HepG2 (cell line): ENCODE measurements at regions not wholly inside any gene's neighbourhood (a gene's known extent, or its start where the extent isn't known, plus 50 kb on each side); places are given as distances from the start of the nearest gene placed in this dataset.

ENCODE experiments used
- ATAC-seq: fragments of 200-7000 bp; cut with Tn5 transposase; 3 replicates; pipeline ENCODE4 v1.9.1; 2020; ENCODE audit warnings: mild to moderate bottlenecking, moderate library complexity
- BruUV-seq: library from RNA; stranded (reverse); fragments of 400-500 nt; replicated peaks from 2 replicates; lab custom pipeline; 2021; lab: Mats Ljungman, UMichigan
- CTCF ChIA-PET: fragments of 300-600 bp; formaldehyde crosslinking; extraction: SDS; loops from one replicate; lab custom pipeline; 2021; ENCODE audit warnings: low total read pairs, inconsistent platforms, low intra/inter-chr PET ratio; lab: Yijun Ruan, JAX
- POLR2A ChIA-PET: fragments of 350-600 bp; sonication (Branson Sonifier 250); formaldehyde crosslinking; loops from one replicate; lab custom pipeline; 2020; ENCODE audit warnings: antibody characterized with exemption, inconsistent platforms; lab: Yijun Ruan, JAX
- DNase-seq: peaks from one replicate; pipeline ENCODE4 v3.0.0-alpha.2; 2015; ENCODE audit warnings: low spot score
- FAIRE-seq: peaks from 3 replicates; lab custom pipeline; 2011; peaks lifted over from hg19 to GRCh38; lab: Jason Lieb, UNC
- H2AFZ ChIP-seq: one replicate; pipeline ENCODE4 v1.6.1; 2011; ENCODE audit warnings: low read length, inconsistent platforms
- H3K27ac ChIP-seq: fragments of 300-600 bp; 3 replicates; pipeline ENCODE4 v1.8.0; 2011; ENCODE audit warnings: mixed run types, mild to moderate bottlenecking, mixed read lengths, low read length, inconsistent platforms; ENCODE audit not compliant: insufficient read depth; ENCODE audit errors: extremely low read length
- H3K27me3 ChIP-seq, 2 experiments: fragments of 200-600 bp in 1 of 2; 2 replicates in 1 of 2; 3 replicates in 1 of 2; pipeline versions ENCODE4 v1.6.0 to v1.8.0; 2011; ENCODE audit warnings: low read length in 2 of 2, mild to moderate bottlenecking in 2 of 2, moderate library complexity in 2 of 2, inconsistent platforms in 1 of 2; ENCODE audit not compliant: insufficient read depth in 2 of 2, control insufficient read depth in 1 of 2
- H3K36me3 ChIP-seq, 2 experiments: fragments of 200-600 bp in 1 of 2; replicated peaks in 1 of 2; 2 replicates in 1 of 2; 3 replicates in 1 of 2; pipeline versions ENCODE4 v1.5.1 to v1.8.0; 2011; ENCODE audit warnings: low read length in 2 of 2, inconsistent platforms in 1 of 2; ENCODE audit not compliant: insufficient read depth in 2 of 2, control insufficient read depth in 1 of 2
- H3K4me1 ChIP-seq: 2 replicates; pipeline ENCODE4 v1.5.1; 2012; ENCODE audit warnings: low read length, inconsistent platforms; ENCODE audit not compliant: insufficient read depth
- H3K4me2 ChIP-seq: 2 replicates; pipeline ENCODE4 v1.6.0; 2011; ENCODE audit warnings: low read depth, low read length, inconsistent platforms
- H3K4me3 ChIP-seq, 3 experiments: fragments of 200-600 bp in 1 of 3; sonication (generic), shearing (Covaris generic) in 1 of 3; replicated peaks in 1 of 3; 2 replicates each; pipeline ENCODE4 v1.5.1; 2011 to 2016; ENCODE audit warnings: low read length in 3 of 3, inconsistent platforms in 2 of 3, low read depth in 2 of 3, mild to moderate bottlenecking in 2 of 3, control low read depth in 1 of 3, mixed read lengths in 1 of 3; ENCODE audit not compliant: insufficient read depth in 1 of 3
- H3K79me2 ChIP-seq: one replicate; pipeline ENCODE4 v1.6.1; 2011; ENCODE audit warnings: low read length, inconsistent platforms; ENCODE audit not compliant: insufficient read depth
- H3K9ac ChIP-seq: 2 replicates; pipeline ENCODE4 v1.6.0; 2011; ENCODE audit warnings: mild to moderate bottlenecking, low read depth, low read length, inconsistent platforms; ENCODE audit not compliant: insufficient read depth
- H3K9me3 ChIP-seq: 2 replicates; pipeline ENCODE4 v1.5.1; 2012; ENCODE audit warnings: mild to moderate bottlenecking, low read length
- H4K20me1 ChIP-seq: 2 replicates; pipeline ENCODE4 v1.6.0; 2011; ENCODE audit warnings: inconsistent platforms, mild to moderate bottlenecking, low read length, moderate library complexity; ENCODE audit not compliant: insufficient read depth
- GPN1 ChIP-seq: sonication (generic); formaldehyde crosslinking; IDR thresholded peaks from 2 replicates; pipeline ENCODE4 v1.5.1; 2020; ENCODE audit warnings: missing genetic modification reagents, borderline replicate concordance
- HHEX ChIP-seq: IDR thresholded peaks from 2 replicates; pipeline ENCODE4 v1.6.1; 2016; ENCODE audit warnings: control low read depth
- MAFF ChIP-seq: IDR thresholded peaks from 2 replicates; pipeline ENCODE4 v1.6.1; 2011; ENCODE audit warnings: low read depth, low read length, improper control_type of control experiment
- MAFK ChIP-seq, 2 experiments: IDR thresholded peaks in 1 of 2; conservative IDR thresholded peaks in 1 of 2; 2 replicates each; pipeline ENCODE4 v1.6.1; 2011; ENCODE audit warnings: improper control_type of control experiment in 2 of 2, low read length in 2 of 2
- MXI1 ChIP-seq: IDR thresholded peaks from 3 replicates; pipeline ENCODE4 v1.6.1; 2012; ENCODE audit warnings: low read depth, low read length, inconsistent platforms, borderline replicate concordance
- PHF20 ChIP-seq: sonication (generic); formaldehyde crosslinking; IDR thresholded peaks from 2 replicates; pipeline ENCODE4 v1.5.0; 2020; ENCODE audit warnings: mild to moderate bottlenecking, missing genetic modification reagents
- PRMT3 ChIP-seq: sonication (generic); formaldehyde crosslinking; IDR thresholded peaks from 2 replicates; pipeline ENCODE4 v1.8.1; 2022; ENCODE audit warnings: low read depth, mild to moderate bottlenecking, moderate library complexity, missing genetic modification reagents, borderline replicate concordance
- RAD51 ChIP-seq: fragments of 450-650 bp; IDR thresholded peaks from 2 replicates; pipeline ENCODE4 v1.6.1; 2016; ENCODE audit warnings: borderline replicate concordance
- SNRNP70 ChIP-seq: fragments of 200-400 bp; formaldehyde crosslinking; IDR thresholded peaks from 2 replicates; pipeline ENCODE4 v1.6.1; 2017; ENCODE audit warnings: mild to moderate bottlenecking, low read depth, low read length, moderate library complexity
- ZC3H13 ChIP-seq: sonication (generic); formaldehyde crosslinking; IDR thresholded peaks from 2 replicates; pipeline ENCODE4 v1.8.1; 2023; ENCODE audit warnings: mild to moderate bottlenecking, missing genetic modification reagents, moderate library complexity
- ZSCAN12 ChIP-seq: sonication (generic); formaldehyde crosslinking; IDR thresholded peaks from 2 replicates; pipeline ENCODE4 v1.9.0; 2021; ENCODE audit warnings: mild to moderate bottlenecking, missing genetic modification reagents
- WGBS: methylation state at CpG from one replicate; pipeline ENCODE4 v1.1.6; 2017; ENCODE audit warnings: low lambda C conversion rate; 5-methylcytosine and 5-hydroxymethylcytosine counted together
- in situ Hi-C: cut with HindIII; loops from 2 replicates; pipeline ENCODE4 v1.10.0; 2017; ENCODE audit warnings: low pct_unique_long_range_greater_than_20kb; ENCODE audit not compliant: extremely low pct_ligation_motif_present
- intact Hi-C: fragments of 100-400 bp; cut with micrococcal nuclease; formaldehyde crosslinking; loops from one replicate; pipeline ENCODE4 v1.10.0; 2022; ENCODE audit not compliant: unreplicated experiment
- TF ChIP-seq, protein P1 (sequence below): sonication (generic); formaldehyde crosslinking; IDR thresholded peaks from 2 replicates; pipeline ENCODE4 v1.4.0; 2020; ENCODE audit warnings: missing genetic modification reagents; ENCODE audit errors: not compliant biosample characterization
- TF ChIP-seq, protein P2 (sequence below): fragments of 450-650 bp; IDR thresholded peaks from 2 replicates; pipeline ENCODE4 v1.6.1; 2016

DNA sequence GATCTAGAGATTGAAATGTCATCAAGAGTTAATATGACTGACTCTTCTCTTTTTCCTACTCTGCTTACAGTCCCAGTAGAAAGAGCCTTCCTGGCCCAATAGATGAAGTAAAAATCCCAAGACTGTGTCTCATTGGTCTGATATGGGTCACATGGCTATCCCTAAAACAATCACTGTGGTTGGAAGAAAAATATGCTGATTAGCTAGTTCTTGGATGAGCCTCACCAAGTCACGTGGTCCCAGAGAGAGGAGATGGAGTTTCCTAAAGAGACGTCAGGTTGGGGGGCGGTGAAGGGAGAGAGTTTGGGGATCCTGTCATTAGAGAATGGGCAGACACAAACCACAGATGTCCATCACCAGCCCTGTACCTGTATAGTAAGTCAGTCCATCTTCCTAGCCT is 466.3 kb downstream of the HAPSTR1 start:
- H3K4me3 ChIP-seq = no peak overlapping the region
- H2AFZ ChIP-seq = no peak overlapping the region
- no peak overlapping the region for H3K4me2 ChIP-seq
- no peak for ATAC-seq
- DNase-seq = no peak
- intact Hi-C loops = no loop called here
- no peaks in the 10 kb centered on the region for H4K20me1 ChIP-seq
- H3K27me3 ChIP-seq = no peaks in the 10 kb centered on the region
- no peaks in the 10 kb centered on the region for H3K9me3 ChIP-seq
- H3K36me3 ChIP-seq = no peaks in the 10 kb centered on the region
- TF ChIP-seq GPN1 (no peak), SNRNP70 (no peak), MXI1 (no peak), ZSCAN12 (no peak), PHF20 (CRISPR knock-in tag) (no peak), MAFF (peak; percentile 32; the same call in 1 of the 2 replicates), HHEX (CRISPR knock-in tag) (no peak), ZC3H13 (CRISPR knock-in tag) (no peak), RAD51 (peak; percentile 71; the same call in 1 of the 2 replicates), MAFK (conservative IDR thresholded peaks at IDR 0.05 in 1 of 2, IDR thresholded peaks at IDR 0.05 in 1 of 2; ENCODE audit: low read length in 2 of 2) (peak; percentile 55 to 58), PRMT3 (no peak)
- TF ChIP-seq, protein P1, sequence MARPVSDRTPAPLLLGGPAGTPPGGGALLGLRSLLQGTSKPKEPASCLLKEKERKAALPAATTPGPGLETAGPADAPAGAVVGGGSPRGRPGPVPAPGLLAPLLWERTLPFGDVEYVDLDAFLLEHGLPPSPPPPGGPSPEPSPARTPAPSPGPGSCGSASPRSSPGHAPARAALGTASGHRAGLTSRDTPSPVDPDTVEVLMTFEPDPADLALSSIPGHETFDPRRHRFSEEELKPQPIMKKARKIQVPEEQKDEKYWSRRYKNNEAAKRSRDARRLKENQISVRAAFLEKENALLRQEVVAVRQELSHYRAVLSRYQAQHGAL (CRISPR knock-in tag) = no peak
- TF ChIP-seq, protein P2, sequence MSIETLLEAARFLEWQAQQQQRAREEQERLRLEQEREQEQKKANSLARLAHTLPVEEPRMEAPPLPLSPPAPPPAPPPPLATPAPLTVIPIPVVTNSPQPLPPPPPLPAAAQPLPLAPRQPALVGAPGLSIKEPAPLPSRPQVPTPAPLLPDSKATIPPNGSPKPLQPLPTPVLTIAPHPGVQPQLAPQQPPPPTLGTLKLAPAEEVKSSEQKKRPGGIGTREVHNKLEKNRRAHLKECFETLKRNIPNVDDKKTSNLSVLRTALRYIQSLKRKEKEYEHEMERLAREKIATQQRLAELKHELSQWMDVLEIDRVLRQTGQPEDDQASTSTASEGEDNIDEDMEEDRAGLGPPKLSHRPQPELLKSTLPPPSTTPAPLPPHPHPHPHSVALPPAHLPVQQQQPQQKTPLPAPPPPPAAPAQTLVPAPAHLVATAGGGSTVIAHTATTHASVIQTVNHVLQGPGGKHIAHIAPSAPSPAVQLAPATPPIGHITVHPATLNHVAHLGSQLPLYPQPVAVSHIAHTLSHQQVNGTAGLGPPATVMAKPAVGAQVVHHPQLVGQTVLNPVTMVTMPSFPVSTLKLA = peak; percentile 43; the same call in 1 of the 2 replicates
- no peaks in the 10 kb centered on the region for H3K79me2 ChIP-seq
- H3K4me1 ChIP-seq = no peaks in the 10 kb centered on the region
- no peak for FAIRE-seq
- ChIA-PET POLR2A (no interaction called here), CTCF (no interaction called here)
- in situ Hi-C loops = no loop called here
- no TSS peak for BruUV-seq
- WGBS = 24% methylated on average over 3 of the region's 3 CpGs
- H3K27ac ChIP-seq = no peak overlapping the region
- H3K9ac ChIP-seq = no peak overlapping the region
